Panc1 (cell line): ENCODE measurements at regions not wholly inside any gene's neighbourhood (a gene's known extent, or its start where the extent isn't known, plus 50 kb on each side); places are given as distances from the start of the nearest gene placed in this dataset.

Source experiments
- POLR2AphosphoS5 ChIP-seq: IDR thresholded peaks from 2 replicates; pipeline ENCODE4 v1.6.1; 2012; ENCODE audit warnings: mild to moderate bottlenecking, low read depth, low read length, moderate library complexity
- SIN3A ChIP-seq: IDR thresholded peaks from 2 replicates; pipeline ENCODE4 v1.6.1; 2012; ENCODE audit warnings: low read depth, mild to moderate bottlenecking, low read length, moderate library complexity, borderline replicate concordance; ENCODE audit not compliant: insufficient read depth
- TF ChIP-seq, protein P1 (sequence below): fragments of 450-650 bp; IDR thresholded peaks from 2 replicates; pipeline ENCODE4 v1.5.1; 2017; ENCODE audit warnings: mild to moderate bottlenecking
- TF ChIP-seq, protein P2 (sequence below), 2 experiments: IDR thresholded peaks; 2 replicates each; pipeline ENCODE4 v1.6.1; 2011 to 2012; ENCODE audit warnings: low read depth in 2 of 2, control low read depth in 1 of 2, low read length in 1 of 2, mild to moderate bottlenecking in 1 of 2, moderate library complexity in 1 of 2; ENCODE audit not compliant: insufficient read depth in 1 of 2

DNA sequence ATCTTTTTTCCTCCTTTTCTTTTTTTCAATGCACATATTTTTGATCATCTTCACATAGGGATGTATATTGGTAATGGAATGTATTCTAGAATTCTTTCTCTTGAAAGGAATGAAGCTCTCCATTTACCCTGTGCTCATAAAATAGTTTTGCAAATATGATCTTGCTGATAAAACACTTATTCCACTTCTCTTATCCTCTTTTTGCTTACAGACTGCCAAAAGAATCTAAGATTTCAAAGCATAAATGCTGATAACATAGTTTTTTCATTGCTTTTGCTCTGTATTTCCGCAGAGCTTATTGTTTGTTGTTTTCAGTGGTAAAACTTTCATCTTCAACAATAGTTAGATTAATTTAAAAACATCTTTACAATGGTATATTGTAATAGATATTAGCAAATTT, 350.5 kb downstream of the PAX1 start:
- TF ChIP-seq POLR2AphosphoS5: no peak
- TF ChIP-seq, protein P1, sequence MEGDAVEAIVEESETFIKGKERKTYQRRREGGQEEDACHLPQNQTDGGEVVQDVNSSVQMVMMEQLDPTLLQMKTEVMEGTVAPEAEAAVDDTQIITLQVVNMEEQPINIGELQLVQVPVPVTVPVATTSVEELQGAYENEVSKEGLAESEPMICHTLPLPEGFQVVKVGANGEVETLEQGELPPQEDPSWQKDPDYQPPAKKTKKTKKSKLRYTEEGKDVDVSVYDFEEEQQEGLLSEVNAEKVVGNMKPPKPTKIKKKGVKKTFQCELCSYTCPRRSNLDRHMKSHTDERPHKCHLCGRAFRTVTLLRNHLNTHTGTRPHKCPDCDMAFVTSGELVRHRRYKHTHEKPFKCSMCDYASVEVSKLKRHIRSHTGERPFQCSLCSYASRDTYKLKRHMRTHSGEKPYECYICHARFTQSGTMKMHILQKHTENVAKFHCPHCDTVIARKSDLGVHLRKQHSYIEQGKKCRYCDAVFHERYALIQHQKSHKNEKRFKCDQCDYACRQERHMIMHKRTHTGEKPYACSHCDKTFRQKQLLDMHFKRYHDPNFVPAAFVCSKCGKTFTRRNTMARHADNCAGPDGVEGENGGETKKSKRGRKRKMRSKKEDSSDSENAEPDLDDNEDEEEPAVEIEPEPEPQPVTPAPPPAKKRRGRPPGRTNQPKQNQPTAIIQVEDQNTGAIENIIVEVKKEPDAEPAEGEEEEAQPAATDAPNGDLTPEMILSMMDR: no peak
- TF ChIP-seq, protein P2, sequence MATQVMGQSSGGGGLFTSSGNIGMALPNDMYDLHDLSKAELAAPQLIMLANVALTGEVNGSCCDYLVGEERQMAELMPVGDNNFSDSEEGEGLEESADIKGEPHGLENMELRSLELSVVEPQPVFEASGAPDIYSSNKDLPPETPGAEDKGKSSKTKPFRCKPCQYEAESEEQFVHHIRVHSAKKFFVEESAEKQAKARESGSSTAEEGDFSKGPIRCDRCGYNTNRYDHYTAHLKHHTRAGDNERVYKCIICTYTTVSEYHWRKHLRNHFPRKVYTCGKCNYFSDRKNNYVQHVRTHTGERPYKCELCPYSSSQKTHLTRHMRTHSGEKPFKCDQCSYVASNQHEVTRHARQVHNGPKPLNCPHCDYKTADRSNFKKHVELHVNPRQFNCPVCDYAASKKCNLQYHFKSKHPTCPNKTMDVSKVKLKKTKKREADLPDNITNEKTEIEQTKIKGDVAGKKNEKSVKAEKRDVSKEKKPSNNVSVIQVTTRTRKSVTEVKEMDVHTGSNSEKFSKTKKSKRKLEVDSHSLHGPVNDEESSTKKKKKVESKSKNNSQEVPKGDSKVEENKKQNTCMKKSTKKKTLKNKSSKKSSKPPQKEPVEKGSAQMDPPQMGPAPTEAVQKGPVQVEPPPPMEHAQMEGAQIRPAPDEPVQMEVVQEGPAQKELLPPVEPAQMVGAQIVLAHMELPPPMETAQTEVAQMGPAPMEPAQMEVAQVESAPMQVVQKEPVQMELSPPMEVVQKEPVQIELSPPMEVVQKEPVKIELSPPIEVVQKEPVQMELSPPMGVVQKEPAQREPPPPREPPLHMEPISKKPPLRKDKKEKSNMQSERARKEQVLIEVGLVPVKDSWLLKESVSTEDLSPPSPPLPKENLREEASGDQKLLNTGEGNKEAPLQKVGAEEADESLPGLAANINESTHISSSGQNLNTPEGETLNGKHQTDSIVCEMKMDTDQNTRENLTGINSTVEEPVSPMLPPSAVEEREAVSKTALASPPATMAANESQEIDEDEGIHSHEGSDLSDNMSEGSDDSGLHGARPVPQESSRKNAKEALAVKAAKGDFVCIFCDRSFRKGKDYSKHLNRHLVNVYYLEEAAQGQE (IDR thresholded peaks at IDR 0.05; ENCODE audit: insufficient read depth in 1 of 2, low read depth in 2 of 2, low read length in 1 of 2): no peak
- TF ChIP-seq SIN3A: no peak
